HG02610 (cell line): ENCODE measurements at regions not wholly inside any gene's neighbourhood (a gene's known extent, or its start where the extent isn't known, plus 50 kb on each side); places are given as distances from the start of the nearest gene placed in this dataset.
"Not testable (repeated sequence)": the region's sequence is repeated elsewhere in the genome, so short reads cannot be mapped to it uniquely, and the experiment has no call there.

Source experiments
- ATAC-seq: cut with Tn5 transposase; IDR thresholded peaks from one replicate; pipeline ENCODE4 v1.9.1; 2021; ENCODE audit warnings: mild to moderate bottlenecking, moderate library complexity; ENCODE audit not compliant: unreplicated experiment

- no peak for ATAC-seq
Observed at GRCh38 chr5:57979671-57980070, 480.2 kb downstream of the PLK2 start.

DNA sequence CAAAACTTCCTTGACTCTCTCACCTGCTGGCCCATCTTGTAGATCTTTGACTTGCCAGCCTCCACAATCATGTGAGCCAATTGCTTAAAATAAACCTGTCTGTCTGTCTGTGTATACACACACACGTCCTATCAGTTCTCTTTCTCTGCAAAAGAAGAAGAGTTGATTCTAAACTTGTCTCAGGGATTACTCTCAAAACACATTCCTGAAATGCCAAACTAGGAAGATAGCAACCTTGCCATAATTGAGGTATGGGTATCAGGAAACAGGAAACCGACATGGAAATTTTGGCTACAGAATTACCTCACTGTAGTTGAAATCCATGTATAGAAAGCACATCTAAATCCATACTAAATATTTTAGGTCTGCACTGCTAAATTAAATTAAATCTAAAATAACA, 483.4 kb downstream of the PLK2 start:
- ATAC-seq: no peak

- not testable (repeated sequence) for ATAC-seq
Observed at GRCh38 chr5:57972099-57972498, 487.8 kb downstream of the PLK2 start.

GRCh38 chr5:57960569-57960968, 478.0 kb upstream of the ACTBL2 start:
- ATAC-seq: no peak

DNA sequence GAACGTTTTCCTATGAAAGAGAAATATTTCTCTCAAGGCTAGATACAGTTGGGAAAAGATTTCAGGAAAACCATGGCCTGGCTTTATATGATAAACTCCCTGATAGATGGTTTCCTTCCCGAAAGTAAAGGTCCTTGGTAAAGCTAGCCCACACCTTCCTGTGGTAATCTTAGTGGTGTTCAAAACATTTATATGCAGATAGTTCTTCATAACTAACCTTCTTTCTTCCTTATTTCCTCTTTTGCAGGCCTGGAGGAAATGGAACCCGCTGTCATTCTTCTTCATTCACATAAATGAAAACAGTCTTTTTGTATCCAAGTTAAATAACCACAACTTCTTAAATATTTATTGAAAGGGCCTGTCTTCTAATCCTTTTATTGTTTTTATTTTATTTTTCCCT, 474.0 kb upstream of the ACTBL2 start:
- ATAC-seq: no peak

DNA sequence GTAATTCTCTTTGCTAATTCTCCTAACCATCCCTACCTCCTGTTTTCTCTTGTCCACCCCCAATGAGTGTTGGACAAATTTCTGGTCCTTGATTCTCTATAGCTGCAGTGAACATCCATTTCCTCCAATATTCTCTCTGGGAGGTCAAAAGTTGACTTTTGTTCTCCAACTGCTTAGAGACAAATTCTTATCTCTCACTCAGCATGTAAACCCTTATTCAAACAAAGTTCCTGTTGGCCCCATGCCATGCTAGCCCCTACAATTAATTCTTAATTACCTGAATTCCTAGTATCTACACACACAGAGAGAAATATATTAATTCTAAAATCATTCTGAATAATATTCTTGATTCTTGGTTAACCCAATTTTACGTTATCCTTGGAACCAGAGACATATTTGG, 472.9 kb upstream of the ACTBL2 start:
- ATAC-seq: no peak

- ATAC-seq: no peak
Observed at GRCh38 chr5:57953792-57954191, 471.2 kb upstream of the ACTBL2 start.

DNA sequence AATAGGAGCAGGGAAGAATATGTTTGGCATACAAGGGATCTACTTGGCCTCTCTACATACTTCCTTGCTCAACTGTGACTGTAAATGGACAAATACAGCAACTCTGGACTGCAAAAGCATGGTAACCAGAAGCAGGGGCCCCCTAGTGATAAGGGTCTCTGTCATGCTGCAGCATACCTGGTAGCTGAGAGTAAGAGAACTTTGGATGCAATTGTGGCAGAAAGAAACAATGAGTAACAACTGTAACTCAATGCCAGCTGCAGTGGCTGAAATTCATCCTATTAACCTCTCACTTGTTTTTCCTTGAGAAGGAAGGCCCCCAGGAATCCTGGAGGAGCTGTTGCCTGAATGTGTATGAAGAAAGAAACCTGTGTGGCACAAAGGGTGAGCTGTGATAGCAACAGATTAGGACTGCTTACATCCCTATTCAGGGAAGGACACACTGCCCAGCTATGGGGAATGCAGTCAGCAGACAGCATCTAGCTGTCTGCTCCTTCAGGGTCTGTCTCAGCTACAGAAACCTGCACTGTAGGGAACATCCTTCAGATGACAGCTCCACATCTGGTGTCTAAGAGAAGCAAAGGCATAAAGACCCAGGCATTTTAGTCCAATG, 468.1 kb upstream of the ACTBL2 start:
- ATAC-seq: no peak

GRCh38 chr5:57948091-57948490, 465.5 kb upstream of the ACTBL2 start:
- no peak for ATAC-seq

GRCh38 chr5:57947181-57947580, 464.6 kb upstream of the ACTBL2 start:
- ATAC-seq: no peak

GRCh38 chr5:57940879-57941278, 458.3 kb upstream of the ACTBL2 start:
- no peak for ATAC-seq

DNA sequence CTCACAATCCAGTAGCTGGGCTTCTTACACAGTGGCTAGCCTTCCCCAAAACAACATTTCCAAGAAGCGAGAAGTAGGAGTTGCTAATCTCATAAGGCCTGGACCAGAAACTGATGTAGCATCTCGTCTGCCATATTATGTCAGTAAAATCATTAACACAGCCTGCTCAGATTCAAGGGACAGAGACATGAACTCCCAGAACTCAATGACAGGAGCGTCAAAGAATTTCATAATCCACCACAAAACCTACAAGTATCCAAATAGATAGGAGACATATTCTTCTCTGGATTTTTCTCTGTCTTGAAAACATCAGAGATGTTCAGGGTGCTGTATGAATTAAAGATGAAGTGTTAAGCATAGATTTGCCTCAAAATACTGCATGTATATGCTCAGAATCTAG, 457.6 kb upstream of the ACTBL2 start:
- ATAC-seq: no peak

DNA sequence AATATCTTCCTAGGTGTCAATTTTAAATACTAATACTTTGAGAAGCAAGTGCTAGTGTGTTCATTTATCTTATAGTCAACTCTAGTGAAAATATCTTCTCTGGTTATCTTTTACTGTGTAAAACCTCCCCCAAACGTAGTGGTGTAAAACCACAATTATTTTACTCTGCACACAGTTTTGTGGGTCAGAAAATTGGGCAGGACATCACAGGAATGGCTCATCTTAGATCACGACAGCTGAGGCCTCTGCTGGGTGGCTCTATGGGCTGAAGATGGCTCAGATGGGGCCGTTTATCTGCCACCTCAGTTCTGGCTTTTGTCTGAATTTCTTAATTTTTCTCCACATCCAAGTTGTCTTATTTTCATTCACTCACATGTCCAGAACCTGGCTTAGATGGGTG, 457.2 kb upstream of the ACTBL2 start:
- ATAC-seq: no peak

GRCh38 chr5:57939335-57939734, 456.7 kb upstream of the ACTBL2 start:
- no peak for ATAC-seq

DNA sequence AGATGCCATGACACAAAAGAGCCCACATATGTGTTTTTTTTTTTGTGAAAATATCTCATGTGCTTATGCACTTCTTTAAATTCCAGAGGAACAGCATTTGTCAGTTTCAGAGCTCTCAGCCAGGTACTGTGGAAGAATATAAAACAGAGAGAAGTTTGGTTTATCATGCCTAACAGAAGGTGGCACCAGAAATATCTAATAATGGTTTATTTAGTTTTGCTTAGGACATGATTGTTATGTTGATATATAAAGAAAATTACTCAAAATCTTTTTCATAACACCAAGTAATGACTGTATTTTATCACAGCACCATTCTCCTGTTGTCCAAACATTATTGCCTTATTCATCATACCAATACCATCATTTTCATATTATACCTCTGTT, 455.6 kb upstream of the ACTBL2 start:
- ATAC-seq: no peak

DNA sequence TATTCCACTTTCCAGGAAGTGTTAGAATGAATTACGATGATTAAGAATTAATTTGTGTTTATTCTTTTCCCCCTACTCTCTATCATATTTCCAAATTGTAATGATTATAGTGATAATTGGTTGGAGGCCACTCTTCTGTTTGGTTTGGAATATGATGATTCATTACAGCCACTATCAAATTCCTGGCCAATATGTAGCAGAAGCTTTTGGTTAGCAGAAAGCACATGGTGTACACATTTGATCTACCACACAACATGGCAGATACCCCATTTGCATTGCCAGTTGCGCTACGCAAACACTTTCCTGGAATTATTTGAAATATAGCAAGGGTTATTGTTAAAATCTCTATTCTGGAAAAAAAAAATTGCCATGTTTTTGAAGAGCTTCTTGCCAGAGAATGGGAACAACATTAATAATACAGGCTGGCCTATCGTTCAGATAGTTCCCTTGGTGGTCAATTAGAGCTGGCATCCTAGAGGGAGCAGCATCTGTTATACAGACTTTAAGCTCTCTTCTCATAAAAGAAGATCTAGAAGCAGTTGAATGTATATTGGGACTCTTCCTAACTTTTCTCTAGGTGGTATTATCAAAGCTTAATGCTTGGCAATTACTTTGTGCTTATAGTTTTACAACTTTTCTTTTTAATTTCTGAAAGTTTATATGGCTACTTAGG, 455.0 kb upstream of the ACTBL2 start:
- no peak for ATAC-seq

DNA sequence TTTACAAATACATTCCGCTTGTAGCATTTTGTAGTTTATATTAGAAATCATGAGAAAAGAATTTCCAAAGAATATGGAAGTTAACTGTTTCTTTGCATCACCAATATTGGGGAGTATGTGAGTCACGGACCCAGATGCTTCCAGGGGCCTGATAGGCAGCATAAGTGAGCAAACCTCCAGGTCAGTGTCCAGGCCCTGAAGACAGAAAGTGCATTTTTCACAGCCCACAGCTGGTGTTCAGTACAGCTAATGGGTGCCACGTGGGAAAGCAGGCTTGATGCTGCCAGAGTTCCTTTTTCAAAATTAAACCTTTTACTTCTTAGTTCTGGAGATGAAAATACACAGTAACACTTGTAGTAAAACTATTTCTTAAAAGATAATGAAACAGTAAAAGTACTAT, 454.4 kb upstream of the ACTBL2 start:
- ATAC-seq: no peak

GRCh38 chr5:57932761-57933160, 450.1 kb upstream of the ACTBL2 start:
- ATAC-seq: no peak

DNA sequence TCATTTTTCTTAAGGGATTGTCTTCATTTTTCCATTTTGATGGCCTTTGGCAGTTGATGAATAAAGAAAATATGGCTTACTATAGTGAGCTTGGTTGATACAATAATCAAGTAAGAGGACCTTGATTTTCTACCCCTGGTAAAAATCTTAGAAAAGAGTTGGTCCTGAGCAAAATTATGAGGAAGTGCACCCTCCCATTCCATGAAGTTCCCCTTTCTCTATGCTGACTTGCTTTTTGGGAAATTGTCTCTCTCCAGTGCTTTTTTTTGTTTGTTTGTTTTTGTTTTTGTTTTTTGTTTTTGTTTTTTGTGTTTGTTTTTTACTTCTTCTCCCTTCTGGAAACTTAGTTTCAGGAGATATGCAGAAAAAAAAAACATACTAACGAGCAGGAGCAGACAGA, 449.2 kb upstream of the ACTBL2 start:
- ATAC-seq: no peak

DNA sequence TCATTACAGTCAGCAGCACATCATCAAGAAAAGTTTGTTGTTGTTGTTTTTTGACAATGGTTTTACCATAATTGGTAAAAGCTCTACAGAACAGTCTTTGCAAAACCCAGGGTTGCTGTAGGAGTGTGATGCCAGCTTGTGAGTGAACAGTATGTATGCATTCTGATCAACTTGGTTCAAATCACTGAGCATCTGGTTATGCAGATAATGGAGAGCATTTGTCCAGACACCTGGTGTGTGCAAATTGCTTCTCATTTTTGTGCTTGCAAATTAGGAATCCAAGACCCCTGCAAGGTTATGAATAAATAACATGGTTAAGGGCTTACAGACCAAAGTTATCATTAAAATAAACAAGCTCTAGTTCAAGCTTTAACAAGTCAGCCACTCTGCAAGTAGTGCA, 448.7 kb upstream of the ACTBL2 start:
- ATAC-seq: no peak

GRCh38 chr5:57929271-57929670, 446.7 kb upstream of the ACTBL2 start:
- no peak for ATAC-seq

- not testable (repeated sequence) for ATAC-seq
Observed at GRCh38 chr5:57923094-57923493, 440.5 kb upstream of the ACTBL2 start.

DNA sequence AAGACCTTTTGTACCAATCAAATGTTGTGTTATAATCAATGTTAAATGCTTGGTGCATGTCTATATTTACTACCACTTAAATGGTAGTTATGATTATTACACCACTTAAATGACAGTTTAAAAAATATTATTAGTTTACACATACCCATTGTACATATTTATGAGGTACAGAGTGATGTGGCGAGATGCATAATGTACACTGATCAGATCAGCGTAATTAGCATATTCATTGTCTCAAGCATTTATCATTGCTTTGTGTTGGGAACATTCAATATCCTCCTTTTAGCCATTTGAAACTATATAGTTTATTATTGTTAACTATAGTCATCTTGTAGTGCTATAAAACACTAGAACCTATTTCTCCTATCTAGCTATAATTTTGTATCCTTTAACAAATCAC, 434.4 kb upstream of the ACTBL2 start:
- no peak for ATAC-seq
